HCT116 (cell line): ENCODE measurements at regions not wholly inside any gene's neighbourhood (a gene's known extent, or its start where the extent isn't known, plus 50 kb on each side); places are given as distances from the start of the nearest gene placed in this dataset.

Source experiments
- ATAC-seq: fragments of 200-7000 bp; cut with Tn5 transposase; 2 replicates; pipeline ENCODE4 v1.9.1; 2020; ENCODE audit warnings: mild to moderate bottlenecking, moderate library complexity
- BruUV-seq: library from RNA; stranded (reverse); fragments of 400-500 nt; replicated peaks from 2 replicates; lab custom pipeline; 2021; lab: Mats Ljungman, UMichigan
- CTCF ChIA-PET: fragments of 300-600 bp; sonication (Branson Sonifier 250); formaldehyde crosslinking; loops from one replicate; lab custom pipeline; 2021; ENCODE audit warnings: antibody characterized with exemption; lab: Charles Lee
- POLR2A ChIA-PET: fragments of 300-600, 350-600 bp; sonication (Branson Sonifier 250); formaldehyde crosslinking; loops from one replicate; lab custom pipeline; 2021; ENCODE audit warnings: antibody characterized with exemption; lab: Charles Lee
- RAD21 ChIA-PET, 2 experiments: fragments of 300-600 bp; sonication (Branson Sonifier 250); formaldehyde crosslinking; loops; one replicate each; lab custom pipeline; 2023; ENCODE audit warnings: low total read pairs in 2 of 2; ENCODE audit not compliant: uncharacterized antibody in 2 of 2, unreplicated experiment in 2 of 2, low non-redundant PET in 1 of 2; lab: Charles Lee
- DNase-seq: peaks from one replicate; pipeline ENCODE4 v3.0.0-alpha.2; 2010; ENCODE audit warnings: low read depth, low spot score
- H2AFZ ChIP-seq: fragments of 200-600 bp; shearing (Covaris generic), sonication (generic); 2 replicates; pipeline ENCODE4 v1.6.1; 2017; ENCODE audit warnings: low read depth, mixed run types, mixed read lengths, antibody characterized with exemption, low read length; ENCODE audit not compliant: poor library complexity, severe bottlenecking
- H3K27ac ChIP-seq: 2 replicates; pipeline ENCODE4 v1.5.1; 2012; ENCODE audit warnings: low read depth, low read length
- H3K27me3 ChIP-seq: fragments of 200-600 bp; sonication (generic); 2 replicates; pipeline ENCODE4 v1.6.1; 2016; ENCODE audit warnings: mixed run types, low read length, mixed read lengths; ENCODE audit not compliant: insufficient read depth
- H3K36me3 ChIP-seq, 2 experiments: fragments of 200-500 bp in 1 of 2; fragments of 200-600 bp in 1 of 2; sonication (Bioruptor generic) in 1 of 2; sonication (generic) in 1 of 2; 2 replicates each; pipeline versions ENCODE4 v1.5.1 to v1.6.1; 2014 to 2016; ENCODE audit warnings: low read length in 2 of 2, inconsistent platforms in 1 of 2, mixed read lengths in 1 of 2, mixed run types in 1 of 2; ENCODE audit not compliant: insufficient read depth in 2 of 2, control insufficient read depth in 1 of 2
- H3K4me1 ChIP-seq, 2 experiments: fragments of 200-600 bp in 1 of 2; sonication (generic) in 1 of 2; 2 replicates each; pipeline versions ENCODE4 v1.5.1 to v1.6.1; 2012 to 2017; ENCODE audit warnings: low read length in 2 of 2, inconsistent platforms in 1 of 2, mild to moderate bottlenecking in 1 of 2, mixed read lengths in 1 of 2, mixed run types in 1 of 2, moderate library complexity in 1 of 2; ENCODE audit not compliant: insufficient read depth in 2 of 2, control insufficient read depth in 1 of 2
- H3K4me2 ChIP-seq: fragments of 200-600 bp; sonication (generic); 2 replicates; pipeline ENCODE4 v1.6.1; 2017; ENCODE audit warnings: mixed run types, low read length, mixed read lengths
- H3K4me3 ChIP-seq, 2 experiments: fragments of 200-600 bp in 1 of 2; sonication (generic) in 1 of 2; replicated peaks in 1 of 2; 2 replicates each; pipeline ENCODE4 v1.5.1; 2011 to 2016; ENCODE audit warnings: low read length in 2 of 2, control low read depth in 1 of 2, low read depth in 1 of 2, mild to moderate bottlenecking in 1 of 2, mixed read lengths in 1 of 2, mixed run types in 1 of 2
- H3K79me2 ChIP-seq: fragments of 200-600 bp; sonication (generic); 2 replicates; pipeline ENCODE4 v1.6.1; 2017; ENCODE audit warnings: mild to moderate bottlenecking, mixed run types, low read length, moderate library complexity, mixed read lengths; ENCODE audit not compliant: insufficient read depth
- H3K9ac ChIP-seq: fragments of 200-600 bp; sonication (generic); 2 replicates; pipeline ENCODE4 v1.6.1; 2016; ENCODE audit warnings: low read length, mixed read lengths
- H3K9me2 ChIP-seq: fragments of 200-600 bp; sonication (generic), shearing (Covaris generic); 2 replicates; pipeline ENCODE4 v1.6.1; 2017; ENCODE audit warnings: mixed run types, mild to moderate bottlenecking, moderate library complexity; ENCODE audit not compliant: insufficient read depth
- H3K9me3 ChIP-seq, 2 experiments: fragments of 200-500 bp in 1 of 2; fragments of 200-600 bp in 1 of 2; sonication (Bioruptor generic) in 1 of 2; sonication (generic) in 1 of 2; 2 replicates each; pipeline ENCODE4 v1.6.1; 2014 to 2017; ENCODE audit warnings: low read length in 2 of 2, mixed read lengths in 2 of 2, inconsistent platforms in 1 of 2, low read depth in 1 of 2, mild to moderate bottlenecking in 1 of 2, mixed run types in 1 of 2, moderate library complexity in 1 of 2; ENCODE audit not compliant: control insufficient read depth in 1 of 2, insufficient read depth in 1 of 2
- H4K20me1 ChIP-seq: fragments of 200-600 bp; sonication (generic), shearing (Covaris generic); 2 replicates; pipeline ENCODE4 v1.6.1; 2017; ENCODE audit warnings: mixed run types, mild to moderate bottlenecking, moderate library complexity; ENCODE audit not compliant: insufficient read depth
- ATF3 ChIP-seq: IDR thresholded peaks from 2 replicates; pipeline ENCODE4 v1.6.1; 2012
- CBX3 ChIP-seq: IDR thresholded peaks from 2 replicates; pipeline ENCODE4 v1.6.1; 2012; ENCODE audit warnings: low read depth
- CEBPB ChIP-seq: IDR thresholded peaks from 2 replicates; pipeline ENCODE4 v1.6.1; 2012; ENCODE audit warnings: low read depth
- CTCF ChIP-seq, 3 experiments: fragments of 200-600 bp in 1 of 3; sonication (generic) in 1 of 3; IDR thresholded peaks in 2 of 3; conservative IDR thresholded peaks in 1 of 3; 2 replicates each; pipeline ENCODE4 v1.5.1; 2012 to 2017; ENCODE audit warnings: low read depth in 2 of 3, low read length in 2 of 3, antibody characterized with exemption in 1 of 3, borderline replicate concordance in 1 of 3, control low read depth in 1 of 3, mild to moderate bottlenecking in 1 of 3, mixed read lengths in 1 of 3, mixed run types in 1 of 3, moderate library complexity in 1 of 3; ENCODE audit not compliant: insufficient read depth in 1 of 3
- ELF1 ChIP-seq: IDR thresholded peaks from 2 replicates; pipeline ENCODE4 v1.6.1; 2012; ENCODE audit warnings: low read depth, borderline replicate concordance
- EZH2 ChIP-seq: fragments of 200-600 bp; sonication (generic); IDR thresholded peaks from 2 replicates; pipeline ENCODE4 v1.6.1; 2017; ENCODE audit warnings: antibody characterized with exemption, mixed run types
- JUND ChIP-seq: IDR thresholded peaks from 2 replicates; pipeline ENCODE4 v1.6.1; 2012
- REST ChIP-seq: IDR thresholded peaks from 2 replicates; pipeline ENCODE4 v1.6.1; 2012; ENCODE audit warnings: low read depth
- SIN3A ChIP-seq: IDR thresholded peaks from 2 replicates; pipeline ENCODE4 v1.6.1; 2012; ENCODE audit warnings: low read depth
- SP1 ChIP-seq: IDR thresholded peaks from 2 replicates; pipeline ENCODE4 v1.6.1; 2012; ENCODE audit warnings: low read depth
- SRF ChIP-seq: IDR thresholded peaks from 2 replicates; pipeline ENCODE4 v1.6.1; 2012; ENCODE audit warnings: low read depth
- TCF7L2 ChIP-seq: IDR thresholded peaks from 2 replicates; pipeline ENCODE4 v1.7.0; 2011; ENCODE audit warnings: borderline replicate concordance, inconsistent platforms; ENCODE audit not compliant: insufficient read depth, insufficient read length; ENCODE audit errors: extremely low read depth
- ZFX ChIP-seq: fragments of 450-650 bp; IDR thresholded peaks from 2 replicates; pipeline ENCODE4 v1.6.1; 2017
- ZNF274 ChIP-seq: fragments of 200-500 bp; sonication (Bioruptor generic); IDR thresholded peaks from 2 replicates; pipeline ENCODE4 v1.6.1; 2014; ENCODE audit warnings: mild to moderate bottlenecking, low read depth, low read length, inconsistent platforms
- intact Hi-C: fragments of 100-400 bp; cut with micrococcal nuclease; formaldehyde crosslinking; loops from 2 replicates; pipeline ENCODE4 v1.10.0; 2022

- Histone ChIP-seq H2AFZ (no peak overlapping the region), H3K27me3 (no peaks in the 10 kb centered on the region), H3K9ac (no peak overlapping the region), H3K9me3 (no peaks in the 10 kb centered on the region), H3K9me2 (no peaks in the 10 kb centered on the region), H3K4me3 (no peak overlapping the region), H3K36me3 (no peaks in the 10 kb centered on the region), H3K4me2 (no peak overlapping the region), H4K20me1 (no peaks in the 10 kb centered on the region), H3K27ac (no peak overlapping the region), H3K4me1 (no peaks in the 10 kb centered on the region), H3K79me2 (no peaks in the 10 kb centered on the region)
- no peak for TF ChIP-seq REST
- no peak for TF ChIP-seq ATF3
- TF ChIP-seq JUND = no peak
- no peak for TF ChIP-seq CTCF (IDR thresholded peaks at IDR 0.05 in 2 of 3, conservative IDR thresholded peaks at IDR 0.05 in 1 of 3; ENCODE audit: borderline replicate concordance in 1 of 3, insufficient read depth in 1 of 3, low read depth in 2 of 3, low read length in 2 of 3)
- no peak for TF ChIP-seq SRF
- TF ChIP-seq ELF1 = no peak
- TF ChIP-seq SIN3A = no peak
- TF ChIP-seq SP1 = no peak
- TF ChIP-seq EZH2 = no peak
- TF ChIP-seq ZFX = no peak
- TF ChIP-seq TCF7L2 = no peak
- TF ChIP-seq ZNF274 = no peak
- TF ChIP-seq CEBPB = no peak
- no peak for TF ChIP-seq CBX3
- DNase-seq = no peak
- intact Hi-C loops = no loop called here
- no peak for ATAC-seq
- RAD21 ChIA-PET = no interaction called here
- CTCF ChIA-PET = no interaction called here
- POLR2A ChIA-PET = no interaction called here
- no TSS peak for BruUV-seq
Measured at GRCh38 chr3:87128006-87128405, 99.1 kb upstream of the CHMP2B start.
